ENCODE measurements at regions not wholly inside any gene's neighbourhood (a gene's known extent, or its start where the extent isn't known, plus 50 kb on each side); places are given as distances from the start of the nearest gene placed in this dataset.
A peak's percentile ranks its signal among the peaks of the same experiment; 100 is the strongest.

GRCh38 chr21:16608209-16608830 lies 878.5 kb downstream of the USP25 start:
- H3K36me3 ChIP-seq = no peaks in the 10 kb centered on the region
- no peaks in the 10 kb centered on the region for H3K27me3 ChIP-seq
- H3K27ac ChIP-seq = no peak overlapping the region
- H3K4me1 ChIP-seq (ENCODE audit: low read depth) = peaks cover 13% of the 10 kb centered on the region
- peak in 1 of 2 donors; percentile 25 for DNase-seq (ENCODE audit: low read depth in 1 of 2, low spot score in 1 of 2)
- peak; percentile 34 for TF ChIP-seq CTCF (IDR thresholded peaks at IDR 0.05; ENCODE audit: low read depth, low read length)
- H3K9me3 ChIP-seq (ENCODE audit: low read depth) = no peaks in the 10 kb centered on the region
- H3K4me3 ChIP-seq = no peak overlapping the region

GRCh38 chr21:16619281-16619680 lies 889.5 kb downstream of the USP25 start:
- H3K4me1 ChIP-seq (ENCODE audit: low read depth) = no peaks in the 10 kb centered on the region
- no peaks in the 10 kb centered on the region for H3K36me3 ChIP-seq
- H3K27me3 ChIP-seq = no peaks in the 10 kb centered on the region
- DNase-seq (ENCODE audit: low read depth in 1 of 2, low spot score in 1 of 2) = no peak
- H3K4me3 ChIP-seq = no peak overlapping the region
- TF ChIP-seq CTCF (IDR thresholded peaks at IDR 0.05; ENCODE audit: low read depth, low read length) = no peak
- H3K27ac ChIP-seq = no peak overlapping the region
- no peaks in the 10 kb centered on the region for H3K9me3 ChIP-seq (ENCODE audit: low read depth)

DNA sequence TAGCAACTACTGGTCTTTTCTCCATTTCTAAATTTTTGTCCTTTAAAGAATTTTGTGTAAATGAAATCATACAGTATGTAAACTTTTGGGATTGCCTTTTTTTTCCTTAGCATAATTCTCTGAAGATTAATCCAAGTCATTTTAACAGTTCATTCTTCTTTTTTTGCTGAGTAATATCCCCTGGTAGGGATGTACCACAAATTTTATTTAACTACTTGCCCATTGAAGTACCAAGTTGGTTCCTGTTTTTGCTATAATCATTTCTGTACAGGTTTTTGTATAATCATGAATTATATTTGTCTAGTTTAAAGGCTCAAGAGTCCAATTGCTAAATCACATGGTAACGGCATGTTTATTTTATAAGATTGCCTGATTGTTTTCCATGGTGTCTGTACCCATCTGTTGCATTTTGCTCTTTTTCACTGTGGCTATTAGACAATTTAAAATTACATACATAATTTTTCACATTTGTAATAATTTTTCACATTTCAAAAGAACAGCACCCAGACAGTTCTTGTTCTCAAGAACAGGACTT lies 891.1 kb downstream of the USP25 start:
- TF ChIP-seq CTCF (IDR thresholded peaks at IDR 0.05; ENCODE audit: low read depth, low read length) = no peak

GRCh38 chr21:16624479-16625118 lies 888.2 kb upstream of the CXADR start:
- Histone ChIP-seq H3K4me1 (ENCODE audit: low read depth) (no peaks in the 10 kb centered on the region), H3K27ac (no peak overlapping the region)
- no peak for DNase-seq (ENCODE audit: low read depth in 1 of 2, low spot score in 1 of 2)

More for the DNA sequence above, 891.1 kb downstream of the USP25 start:
- Histone ChIP-seq H3K27me3 (no peaks in the 10 kb centered on the region), H3K4me1 (ENCODE audit: low read depth) (no peaks in the 10 kb centered on the region), H3K4me3 (no peak overlapping the region), H3K9me3 (ENCODE audit: low read depth) (no peaks in the 10 kb centered on the region), H3K36me3 (no peaks in the 10 kb centered on the region), H3K27ac (no peak overlapping the region)
- DNase-seq (ENCODE audit: low read depth in 1 of 2, low spot score in 1 of 2) = no peak

DNA sequence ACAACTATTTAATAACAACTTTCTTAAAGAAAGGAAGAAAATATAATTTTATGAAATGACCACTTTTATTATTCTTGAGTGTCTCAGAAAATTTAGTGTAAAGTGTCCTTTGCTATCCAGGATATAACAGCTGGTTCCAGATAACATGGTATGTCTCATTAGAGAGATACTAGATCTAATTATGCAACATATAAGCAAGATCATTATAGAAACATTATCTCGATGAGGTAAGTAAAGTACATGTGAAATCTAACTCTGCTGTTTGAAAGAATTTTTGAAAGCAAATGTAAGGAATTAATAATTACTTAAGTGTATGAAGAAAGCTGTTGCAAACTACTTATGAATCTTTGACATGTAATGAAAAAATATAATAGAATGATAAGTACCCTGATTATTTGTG lies 887.4 kb upstream of the CXADR start:
- Histone ChIP-seq H3K4me1 (ENCODE audit: low read depth) (no peaks in the 10 kb centered on the region), H3K27me3 (no peaks in the 10 kb centered on the region), H3K27ac (no peak overlapping the region), H3K4me3 (no peak overlapping the region), H3K9me3 (ENCODE audit: low read depth) (no peaks in the 10 kb centered on the region), H3K36me3 (no peaks in the 10 kb centered on the region)
- TF ChIP-seq CTCF (IDR thresholded peaks at IDR 0.05; ENCODE audit: low read depth, low read length) = no peak
- DNase-seq (ENCODE audit: low read depth in 1 of 2, low spot score in 1 of 2) = no peak

More at GRCh38 chr21:16624479-16625118, 888.2 kb upstream of the CXADR start:
- Histone ChIP-seq H3K4me3 (no peak overlapping the region), H3K36me3 (no peaks in the 10 kb centered on the region), H3K27me3 (no peaks in the 10 kb centered on the region), H3K9me3 (ENCODE audit: low read depth) (no peaks in the 10 kb centered on the region)
- no peak for TF ChIP-seq CTCF (IDR thresholded peaks at IDR 0.05; ENCODE audit: low read depth, low read length)
